HG03342 (cell line): ENCODE measurements at regions not wholly inside any gene's neighbourhood (a gene's known extent, or its start where the extent isn't known, plus 50 kb on each side); places are given as distances from the start of the nearest gene placed in this dataset.
"Not testable (repeated sequence)": the region's sequence is repeated elsewhere in the genome, so short reads cannot be mapped to it uniquely, and the experiment has no call there.

Experiments used
- ATAC-seq: cut with Tn5 transposase; IDR thresholded peaks from one replicate; pipeline ENCODE4 v1.9.1; 2021; ENCODE audit warnings: mild to moderate bottlenecking, moderate library complexity; ENCODE audit not compliant: unreplicated experiment

DNA sequence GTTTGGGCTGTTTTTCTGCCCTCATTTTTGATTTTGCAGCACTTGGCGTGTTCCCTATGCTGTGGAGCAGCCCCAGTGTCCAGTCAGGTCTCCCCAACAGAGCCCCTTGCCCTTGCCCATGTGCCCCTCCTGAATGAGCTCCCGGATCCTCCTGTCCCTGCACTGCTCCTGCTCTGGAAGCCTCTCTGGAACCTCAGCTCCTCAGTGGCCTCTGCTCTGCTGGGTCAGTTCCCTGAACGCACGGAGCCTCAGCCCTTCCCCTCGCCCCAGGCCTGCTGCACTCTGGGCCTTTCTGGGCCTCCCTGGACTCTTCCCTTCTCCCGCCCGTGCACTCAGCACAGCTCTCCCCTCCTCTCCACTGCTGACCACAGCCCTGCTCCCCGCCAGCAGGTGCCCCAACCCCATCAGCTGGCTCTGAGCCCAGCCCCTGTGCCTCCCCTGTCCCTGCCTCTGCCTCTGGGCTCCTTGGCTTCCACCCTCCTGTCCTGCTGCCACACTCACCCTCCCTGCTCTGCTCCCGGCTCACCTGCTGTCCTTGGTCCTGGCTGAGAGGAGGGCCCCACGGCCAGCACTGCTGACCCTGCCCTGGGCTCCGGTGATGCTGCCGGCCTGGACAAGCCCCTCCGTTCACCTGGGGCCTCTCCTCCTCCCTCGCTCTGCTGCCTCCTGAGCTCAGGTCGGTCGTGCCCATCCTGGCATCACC, 220.6 kb downstream of the TMEM121 start:
- not testable (repeated sequence) for ATAC-seq

DNA sequence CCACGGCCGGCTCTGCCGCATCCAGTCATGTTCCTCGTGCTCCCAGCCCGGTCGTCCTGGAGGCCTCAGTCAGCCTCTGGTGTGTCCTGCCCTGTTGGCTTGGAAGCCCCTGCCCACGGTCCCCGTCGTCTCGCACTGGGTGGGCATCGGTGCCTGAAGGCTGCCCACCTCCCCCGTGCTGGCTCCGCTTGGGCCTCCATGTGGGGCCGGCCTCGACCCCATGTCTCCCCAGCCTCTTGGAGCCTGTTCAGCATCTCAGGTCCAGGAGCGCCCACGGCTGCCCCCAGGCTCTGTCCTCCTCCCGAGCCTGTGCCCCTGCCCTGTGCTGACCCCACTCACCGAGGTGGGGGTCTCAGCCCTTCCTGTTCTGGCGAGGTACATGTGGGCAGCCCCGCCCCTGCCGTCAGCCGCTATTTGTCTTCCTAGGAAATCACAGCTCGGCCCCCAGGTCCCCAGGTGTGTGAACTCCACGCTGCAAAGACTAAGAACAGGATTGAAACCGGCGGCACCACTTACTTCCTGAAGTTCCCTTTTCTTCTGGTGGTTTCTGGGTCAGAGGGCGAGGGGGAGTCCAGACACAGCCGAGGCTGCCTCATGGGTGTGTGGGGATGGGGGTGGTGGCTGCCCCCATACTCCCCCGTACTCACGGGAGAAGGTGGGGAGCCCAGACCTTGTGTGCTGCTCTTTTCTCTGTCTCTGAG, 221.3 kb downstream of the TMEM121 start:
- ATAC-seq, result not testable (repeated sequence)

DNA sequence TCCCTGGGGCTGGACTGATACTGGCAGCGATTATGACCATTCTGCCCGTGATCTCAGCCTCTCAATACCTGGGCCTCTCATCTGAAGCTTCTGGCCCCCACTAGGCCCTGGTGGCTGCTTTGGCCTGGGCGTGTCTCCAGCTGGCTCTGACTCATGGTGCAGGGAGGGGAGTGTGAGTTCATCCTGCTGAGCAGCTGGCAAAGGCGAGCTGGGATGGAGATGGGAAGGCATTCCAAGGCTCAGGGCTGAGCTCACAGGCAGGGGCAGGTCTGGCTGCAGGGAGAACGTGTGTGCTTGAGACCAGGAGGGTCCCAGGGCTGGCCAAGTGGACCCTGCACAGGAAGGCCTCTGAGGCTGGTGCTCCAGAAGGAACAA, 221.8 kb downstream of the TMEM121 start:
- no peak for ATAC-seq

DNA sequence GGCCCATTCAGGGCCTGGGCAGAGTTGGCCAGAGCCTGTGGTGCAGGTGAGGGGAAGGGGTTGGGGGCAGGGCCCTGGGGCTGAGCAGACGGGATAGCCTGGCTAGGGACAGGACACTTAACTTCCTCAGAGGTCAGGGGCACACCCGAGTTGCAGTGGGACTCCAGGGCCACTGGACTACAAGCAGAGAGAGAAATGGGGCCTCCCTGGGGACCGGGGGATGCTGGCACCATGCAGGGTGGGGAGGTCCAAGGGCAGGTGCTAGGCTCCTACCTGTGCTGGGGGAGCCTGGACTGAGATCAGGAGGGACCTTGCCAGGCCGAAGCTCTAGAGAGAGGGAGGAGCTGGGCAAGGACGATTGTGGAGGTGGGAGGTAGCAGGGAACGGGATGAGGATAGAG, 222.3 kb downstream of the TMEM121 start:
- not testable (repeated sequence) for ATAC-seq

DNA sequence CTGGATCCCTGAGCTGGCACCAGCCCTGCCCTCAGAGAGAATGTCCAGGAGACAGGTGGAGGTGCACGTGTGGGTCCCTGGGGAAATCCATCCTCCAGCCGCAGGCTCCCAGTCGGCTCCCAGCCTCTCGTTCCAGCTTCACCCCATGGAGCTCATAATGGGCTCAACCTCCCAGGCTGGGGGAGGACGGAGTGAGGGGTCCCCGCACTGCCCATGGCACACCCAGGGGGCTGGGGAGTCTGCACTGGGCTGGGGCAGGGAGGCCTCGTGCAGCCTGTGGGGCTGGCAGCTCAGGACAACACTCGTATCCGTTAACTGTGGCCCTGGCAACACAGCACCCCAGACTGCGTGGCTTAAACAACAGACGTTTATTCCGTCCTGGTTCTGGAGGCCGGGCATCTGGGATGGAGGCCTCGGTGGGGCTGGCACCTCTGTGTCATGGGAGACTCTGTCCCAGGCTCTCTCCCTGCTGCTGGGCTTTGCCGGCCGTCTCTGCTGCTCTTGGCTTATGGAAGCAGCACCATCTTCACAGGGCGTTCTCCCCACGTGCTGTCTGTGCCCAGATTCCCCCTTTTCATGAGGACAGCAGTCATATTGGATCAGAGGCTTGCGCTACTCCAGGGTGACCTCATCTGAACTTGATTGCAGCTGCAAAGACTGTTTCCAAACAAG, 223.6 kb downstream of the TMEM121 start:
- ATAC-seq, result not testable (repeated sequence)

DNA sequence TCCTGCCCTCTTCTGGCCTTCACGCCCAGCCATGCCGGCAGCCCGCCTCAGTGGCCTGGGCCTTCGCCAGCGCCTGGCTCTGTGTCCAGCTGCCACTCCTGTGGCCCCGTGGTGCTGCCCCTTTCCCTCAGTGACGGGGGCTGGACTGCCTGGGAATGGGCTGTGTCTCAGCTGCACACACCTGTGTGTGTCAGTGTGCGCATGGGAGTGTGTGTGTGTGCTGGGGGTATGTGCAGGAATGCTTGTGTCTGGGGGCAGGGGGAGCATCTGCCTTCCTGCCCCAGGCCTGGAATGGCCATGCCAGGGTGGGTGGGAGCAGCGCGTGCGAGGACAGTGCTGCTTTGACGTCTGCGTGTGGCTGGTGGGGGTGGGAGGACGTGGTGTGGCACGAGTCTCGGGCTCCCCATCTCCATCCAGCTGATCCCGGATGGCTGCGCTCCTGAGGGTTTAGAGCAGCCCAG, 224.9 kb downstream of the TMEM121 start:
- ATAC-seq, result not testable (repeated sequence)

DNA sequence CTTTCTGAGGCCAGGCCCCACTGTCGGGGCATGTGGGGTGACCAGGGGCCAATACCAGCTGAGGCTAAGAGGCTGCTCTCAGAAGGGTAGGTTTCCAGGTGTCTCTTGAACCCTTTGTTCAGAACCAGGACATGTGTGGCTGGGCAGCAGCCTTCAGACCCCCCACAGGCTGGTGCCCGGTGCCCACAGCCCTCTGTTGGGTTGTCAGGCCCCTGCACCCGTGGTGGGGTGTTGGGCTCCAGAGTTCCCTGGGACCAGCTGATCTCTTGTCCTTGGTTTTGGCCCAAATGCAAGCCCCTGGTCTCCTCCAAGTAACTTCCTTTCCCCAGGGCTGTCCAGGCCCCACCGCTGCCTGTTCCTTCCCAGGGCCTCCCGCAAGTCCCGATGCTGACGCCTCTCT, 226.0 kb downstream of the TMEM121 start:
- not testable (repeated sequence) for ATAC-seq

DNA sequence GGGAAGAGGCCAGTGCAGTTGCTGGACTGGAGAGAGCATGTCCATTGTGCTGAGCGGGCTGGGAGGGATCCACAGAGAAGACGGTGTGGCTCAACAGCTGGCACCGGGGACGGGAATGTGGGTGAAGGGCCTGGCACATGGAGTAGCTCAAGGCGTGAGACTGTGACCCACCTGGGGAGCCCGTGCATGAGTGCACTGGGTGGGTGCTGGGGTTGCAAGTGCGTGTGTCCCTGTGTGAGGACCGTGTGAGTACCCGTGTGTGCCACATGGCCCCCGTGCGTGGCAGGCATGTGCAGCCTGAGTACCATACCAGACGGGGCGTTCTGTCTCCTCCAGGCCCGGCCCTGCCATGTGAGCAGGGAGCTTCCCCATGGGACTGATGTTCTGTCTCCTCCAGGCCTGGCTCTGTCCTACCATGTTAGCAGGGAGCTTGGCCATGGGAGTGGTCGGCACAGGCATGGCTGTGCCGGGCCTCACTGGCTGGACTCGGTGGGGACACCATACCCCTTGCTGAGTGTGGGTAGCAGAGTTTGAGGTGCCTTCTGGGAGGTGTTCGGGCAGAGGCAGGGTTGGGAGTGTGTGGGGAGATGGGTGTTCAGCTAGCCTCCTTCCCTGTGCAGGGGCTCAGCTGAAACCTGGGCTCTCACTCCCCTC, 234.4 kb downstream of the TMEM121 start:
- ATAC-seq, result no peak

DNA sequence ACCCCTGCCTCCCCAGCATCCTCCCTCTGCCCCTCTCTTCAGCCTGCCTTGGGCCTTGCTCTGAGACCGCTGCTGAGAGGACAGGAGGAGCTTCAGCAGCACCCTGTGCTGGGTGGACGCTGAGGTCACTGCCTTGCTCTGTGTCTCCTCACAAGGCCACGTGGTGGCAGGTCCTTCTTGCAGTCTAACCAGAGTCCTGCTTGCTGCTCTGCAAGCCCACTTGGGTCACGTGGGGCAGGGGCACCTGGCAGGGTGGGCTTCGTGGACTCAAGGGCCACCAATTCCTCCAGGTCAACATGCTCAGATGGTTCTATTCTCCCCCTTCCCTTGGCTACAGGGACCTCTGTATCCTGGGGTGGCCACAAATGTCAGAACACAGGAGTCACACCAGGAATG, 235.0 kb downstream of the TMEM121 start:
- not testable (repeated sequence) for ATAC-seq

DNA sequence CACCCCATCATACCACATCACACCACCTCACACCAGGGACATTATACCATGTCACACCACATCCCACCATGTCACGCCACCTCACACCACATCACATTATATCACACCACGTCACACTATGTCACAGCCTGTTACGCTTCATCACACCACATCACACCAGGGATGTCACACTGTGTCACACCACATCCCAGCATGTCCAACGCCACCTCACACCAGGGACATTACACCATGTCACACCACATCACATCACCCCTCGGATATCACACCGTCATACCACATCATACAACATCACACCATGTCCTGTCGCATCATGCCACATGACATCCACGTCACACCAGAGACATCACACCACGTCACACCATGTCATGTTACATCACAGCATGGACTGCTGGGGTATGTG, 235.5 kb downstream of the TMEM121 start:
- no peak for ATAC-seq

DNA sequence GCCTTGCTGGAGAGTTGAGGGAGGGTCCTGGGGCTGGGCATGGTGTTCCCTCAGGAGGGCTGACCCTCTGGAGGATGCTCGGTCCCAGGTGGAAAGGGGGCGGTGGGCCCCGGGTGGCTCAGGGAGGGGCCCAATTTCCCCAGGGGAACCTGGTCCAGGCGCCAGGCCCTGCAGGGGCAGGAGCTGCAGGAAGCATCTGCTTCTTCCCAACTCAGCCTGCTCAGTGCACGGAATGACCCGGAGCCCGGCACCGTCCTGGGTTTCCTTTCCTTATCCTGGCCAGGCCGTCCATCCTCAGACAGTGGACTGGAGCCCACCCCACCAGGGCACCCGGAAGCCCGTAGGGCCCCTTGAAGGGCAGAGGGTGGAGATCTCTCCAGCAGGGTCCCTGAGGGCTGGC, 235.9 kb downstream of the TMEM121 start:
- not testable (repeated sequence) for ATAC-seq

DNA sequence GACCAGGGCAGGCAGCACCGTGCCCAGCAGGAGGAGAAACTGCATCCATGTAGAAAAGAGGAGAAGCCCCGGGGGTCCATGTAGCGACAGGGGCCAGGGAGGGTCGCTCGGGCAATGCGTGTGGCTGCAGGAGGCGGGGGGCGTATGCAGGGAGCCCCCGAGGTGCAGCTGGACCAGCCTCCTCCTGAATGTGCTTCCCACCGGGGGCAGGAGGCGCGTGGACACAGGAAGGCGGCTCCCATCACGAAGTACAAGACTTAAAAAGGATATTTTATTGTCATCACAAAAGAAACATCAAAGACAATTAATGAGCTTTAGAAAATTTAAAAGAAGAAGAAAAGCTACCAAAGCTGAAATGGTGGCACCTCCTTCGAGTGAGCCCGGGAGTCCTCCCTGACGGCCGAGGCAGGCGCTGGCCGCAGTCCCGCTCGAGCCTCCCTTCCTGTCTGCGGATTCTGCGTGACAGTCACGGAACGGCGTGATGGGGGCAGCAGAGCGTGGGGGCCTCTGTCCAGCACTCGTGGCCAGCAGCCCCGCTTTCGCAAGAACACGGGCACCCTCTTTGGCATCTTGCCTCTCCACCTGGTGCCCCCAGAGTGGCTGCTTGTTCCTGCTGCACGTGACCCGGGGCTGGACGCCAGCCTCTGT, 238.0 kb downstream of the TMEM121 start:
- ATAC-seq, result not testable (repeated sequence)

DNA sequence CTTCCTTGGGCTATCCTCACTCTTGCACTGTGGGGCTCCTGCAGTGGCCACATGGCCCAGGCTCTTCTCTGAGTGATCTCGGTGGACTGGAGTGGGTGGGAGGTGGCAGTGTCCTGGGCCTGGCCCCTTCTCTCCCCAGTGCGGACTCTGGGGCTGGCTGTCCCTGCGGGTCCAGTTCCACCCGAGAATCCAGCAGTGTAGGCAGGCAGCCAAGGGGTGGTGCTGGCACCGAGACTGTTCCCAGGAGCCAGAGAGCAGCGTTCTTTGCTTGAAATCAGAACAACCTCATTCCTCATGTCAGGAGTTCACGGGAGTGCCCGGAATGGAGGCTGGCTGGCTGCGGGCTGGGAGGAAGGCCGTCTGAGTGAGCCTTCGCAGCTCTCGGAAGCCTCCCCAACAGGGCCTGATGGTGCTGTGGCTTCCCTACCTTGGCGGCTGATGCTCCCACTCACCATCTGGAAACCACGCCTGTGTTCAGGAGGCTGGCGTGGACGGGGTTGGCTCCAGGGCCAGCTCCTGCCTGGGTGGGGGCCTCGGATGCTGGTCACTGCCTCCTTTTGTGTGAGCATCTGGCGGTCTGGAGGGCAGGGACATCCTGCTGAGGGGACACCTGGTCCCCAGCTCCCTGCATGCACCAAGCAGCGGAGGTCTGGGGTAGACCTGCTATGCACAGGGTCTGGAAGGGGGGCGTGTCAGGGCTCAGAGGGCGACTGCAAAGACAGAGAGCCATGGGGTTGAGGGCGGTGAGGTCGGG, 238.9 kb downstream of the TMEM121 start:
- ATAC-seq, result not testable (repeated sequence)

DNA sequence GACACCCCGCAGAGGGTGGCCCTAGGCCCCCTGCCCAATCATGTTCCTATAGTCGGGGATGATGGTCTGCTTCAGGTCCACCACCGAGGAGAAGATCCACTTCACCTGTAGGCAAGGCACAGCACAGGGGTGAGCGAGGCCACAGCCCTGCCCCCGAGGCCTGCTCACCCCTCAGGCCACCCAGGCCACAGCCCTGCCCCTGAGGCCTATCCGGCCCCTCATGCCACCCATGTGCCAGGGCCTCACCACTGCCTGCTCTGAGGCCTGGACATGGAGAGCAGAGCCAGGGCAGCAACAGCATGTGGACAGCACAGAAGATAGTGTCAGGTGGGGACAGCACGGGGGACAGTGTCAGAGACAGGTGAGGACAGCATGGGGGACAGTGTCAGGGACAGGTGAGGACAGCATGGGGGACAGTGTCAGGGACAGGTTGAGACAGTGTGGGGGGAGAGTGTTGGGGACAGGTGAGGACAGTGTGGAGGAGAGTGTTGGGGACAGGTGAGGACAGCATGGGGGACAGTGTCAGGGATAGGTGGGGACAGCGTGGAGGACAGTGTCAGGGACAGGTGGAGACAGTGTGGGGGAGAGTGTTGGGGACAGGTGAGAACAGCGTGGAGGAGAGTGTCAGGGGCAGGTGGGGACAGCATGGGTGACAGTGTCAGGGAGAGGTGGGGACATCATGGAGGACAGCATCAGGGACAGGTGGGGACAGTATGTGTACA, 239.7 kb downstream of the TMEM121 start:
- ATAC-seq, result no peak

DNA sequence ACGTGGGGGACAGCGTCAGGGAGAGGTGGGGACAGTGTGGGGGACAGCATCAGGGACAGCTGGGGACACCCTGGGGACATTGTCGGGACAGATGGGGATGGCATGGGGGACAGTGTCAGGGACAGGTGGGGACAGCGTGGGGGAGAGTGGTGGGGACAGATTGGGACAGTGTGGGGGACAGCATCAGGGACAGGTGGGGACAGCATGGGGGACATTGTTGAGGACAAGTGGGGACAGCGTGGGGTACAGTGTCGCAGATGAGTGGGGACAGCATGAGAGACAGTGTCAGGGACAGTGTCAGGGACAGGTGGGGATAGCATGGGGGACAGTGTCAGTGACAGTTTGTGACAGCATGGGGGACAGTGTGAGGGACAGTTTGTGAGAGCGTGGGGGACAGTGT, 240.9 kb downstream of the TMEM121 start:
- no peak for ATAC-seq

DNA sequence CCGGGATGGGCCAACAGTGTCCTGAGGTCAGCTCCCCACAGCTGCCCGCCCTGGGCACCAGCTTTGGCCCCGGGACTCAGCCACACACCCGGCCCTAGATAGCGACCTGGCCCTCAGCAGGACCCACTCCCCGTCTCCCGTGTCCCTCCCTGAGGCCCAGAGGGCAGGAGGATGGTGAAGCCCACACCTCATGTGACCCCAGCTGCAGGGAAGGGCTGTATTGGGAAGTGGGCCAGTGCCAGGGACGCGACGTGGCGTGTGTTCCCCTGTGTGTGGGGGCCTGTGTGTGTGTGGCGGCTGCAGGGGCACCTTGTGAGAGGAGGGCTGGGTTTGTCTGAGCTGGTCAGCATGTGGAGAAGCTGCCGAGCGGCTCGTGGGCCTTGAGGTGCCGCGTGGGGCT, 241.7 kb downstream of the TMEM121 start:
- not testable (repeated sequence) for ATAC-seq

DNA sequence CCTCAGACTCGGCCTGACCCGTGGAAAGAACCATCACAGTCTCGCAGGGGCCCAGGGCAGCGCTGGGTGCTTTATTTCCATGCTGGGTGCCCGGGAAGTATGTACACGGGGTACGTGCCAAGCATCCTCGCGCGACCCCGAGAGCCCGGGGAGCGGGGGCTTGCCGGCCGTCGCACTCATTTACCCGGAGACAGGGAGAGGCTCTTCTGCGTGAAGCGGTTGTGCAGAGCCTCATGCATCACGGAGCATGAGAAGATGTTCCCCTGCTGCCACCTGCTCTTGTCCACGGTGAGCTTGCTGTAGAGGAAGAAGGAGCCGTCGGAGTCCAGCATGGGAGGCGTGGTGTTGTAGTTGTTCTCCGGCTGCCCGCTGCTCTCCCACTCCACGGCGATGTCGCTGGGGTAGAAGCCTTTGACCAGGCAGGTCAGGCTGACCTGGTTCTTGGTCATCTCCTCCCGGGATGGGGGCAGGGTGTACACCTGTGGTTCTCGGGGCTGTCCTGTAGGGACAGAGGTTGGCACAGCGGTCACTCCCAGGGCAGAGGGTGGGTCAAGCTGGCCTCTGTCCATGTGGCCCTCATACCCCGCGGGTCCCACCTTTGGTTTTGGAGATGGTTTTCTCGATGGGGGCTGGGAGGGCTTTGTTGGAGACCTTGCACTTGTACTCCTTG, 242.8 kb downstream of the TMEM121 start:
- ATAC-seq, result not testable (repeated sequence)

DNA sequence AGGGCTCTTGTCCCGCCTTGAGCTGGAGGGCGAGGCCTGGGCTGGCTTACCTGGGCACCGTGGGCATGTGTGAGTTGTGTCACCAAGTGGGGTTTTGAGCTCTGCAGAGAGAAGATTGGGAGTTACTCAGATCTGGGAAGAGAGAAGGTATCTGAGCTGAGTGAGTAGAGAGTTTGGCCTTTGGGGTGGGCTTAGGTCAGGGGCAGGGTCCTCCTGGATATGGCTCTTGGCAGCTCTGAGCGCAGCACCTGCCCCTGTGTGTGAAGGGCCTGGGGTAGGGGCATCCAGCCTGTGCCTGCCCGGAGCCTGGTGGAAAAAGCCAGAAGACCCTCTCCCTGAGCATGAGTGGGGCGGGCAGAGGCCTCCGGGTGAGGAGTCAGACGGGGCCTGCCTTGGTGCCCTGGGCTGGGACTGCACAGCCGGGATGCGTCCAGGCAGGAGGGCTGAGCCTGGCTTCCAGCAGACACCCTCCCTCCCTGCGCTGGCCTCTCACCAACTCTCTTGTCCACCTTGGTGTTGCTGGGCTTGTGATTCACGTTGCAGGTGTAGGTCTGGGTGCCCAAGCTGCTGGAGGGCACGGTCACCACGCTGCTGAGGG, 244.3 kb downstream of the TMEM121 start:
- not testable (repeated sequence) for ATAC-seq
